Neutrophil (primary cell): ENCODE measurements at regions not wholly inside any gene's neighbourhood (a gene's known extent, or its start where the extent isn't known, plus 50 kb on each side); places are given as distances from the start of the nearest gene placed in this dataset.

Source experiments
- H3K27ac ChIP-seq: fragments of 200-600 bp; sonication (generic); 2 replicates; pipeline ENCODE4 v1.5.1; 2016; ENCODE audit warnings: mild to moderate bottlenecking, moderate library complexity
- H3K27me3 ChIP-seq: fragments of 200-600 bp; sonication (generic); 2 replicates; pipeline ENCODE4 v1.6.0; 2016; ENCODE audit warnings: mild to moderate bottlenecking
- H3K36me3 ChIP-seq: fragments of 200-600 bp; sonication (generic); 2 replicates; pipeline ENCODE4 v1.5.1; 2017
- H3K4me1 ChIP-seq, 2 experiments: fragments of 200-600 bp in 1 of 2; sonication (generic) in 1 of 2; 1 replicate in 1 of 2; 2 replicates in 1 of 2; pipeline versions ENCODE4 v1.5.1 to v1.6.1; 2013 to 2016; ENCODE audit warnings: low read depth in 1 of 2, low read length in 1 of 2, mild to moderate bottlenecking in 1 of 2, moderate library complexity in 1 of 2; ENCODE audit not compliant: control insufficient read depth in 1 of 2, insufficient read depth in 1 of 2
- H3K4me3 ChIP-seq, 2 experiments: fragments of 200-600 bp in 1 of 2; sonication (generic) in 1 of 2; 1 replicate in 1 of 2; 2 replicates in 1 of 2; pipeline ENCODE4 v1.5.1; 2013 to 2016; ENCODE audit warnings: low read depth in 1 of 2, low read length in 1 of 2, mild to moderate bottlenecking in 1 of 2, moderate library complexity in 1 of 2
- H3K9me3 ChIP-seq: fragments of 200-600 bp; sonication (generic); 2 replicates; pipeline ENCODE4 v1.5.1; 2016
- TF ChIP-seq, protein P1 (sequence below): fragments of 200-600 bp; sonication (generic); IDR thresholded peaks from 2 replicates; pipeline ENCODE4 v1.5.1; 2016; ENCODE audit warnings: antibody characterized with exemption

DNA sequence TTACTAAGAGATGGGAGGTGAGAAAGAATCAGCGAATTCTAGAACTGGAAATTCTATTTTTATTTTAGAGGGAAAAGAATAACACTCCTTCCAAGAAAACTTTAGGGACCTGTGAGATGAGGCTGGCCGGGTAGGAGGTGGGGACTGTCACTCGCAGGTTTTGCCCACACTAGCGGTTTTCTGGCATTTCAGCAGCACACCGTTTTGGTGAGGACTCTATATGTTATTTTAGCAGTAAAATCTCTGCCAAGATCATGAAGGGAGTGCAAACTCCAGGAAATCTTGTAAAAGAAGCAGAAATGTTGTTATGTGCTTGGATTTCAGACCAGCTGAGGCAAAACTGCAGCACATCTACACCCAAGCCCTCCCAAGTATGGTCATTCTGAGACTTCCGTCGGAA is 470.6 kb downstream of the PSAT1 start:
- TF ChIP-seq, protein P1, sequence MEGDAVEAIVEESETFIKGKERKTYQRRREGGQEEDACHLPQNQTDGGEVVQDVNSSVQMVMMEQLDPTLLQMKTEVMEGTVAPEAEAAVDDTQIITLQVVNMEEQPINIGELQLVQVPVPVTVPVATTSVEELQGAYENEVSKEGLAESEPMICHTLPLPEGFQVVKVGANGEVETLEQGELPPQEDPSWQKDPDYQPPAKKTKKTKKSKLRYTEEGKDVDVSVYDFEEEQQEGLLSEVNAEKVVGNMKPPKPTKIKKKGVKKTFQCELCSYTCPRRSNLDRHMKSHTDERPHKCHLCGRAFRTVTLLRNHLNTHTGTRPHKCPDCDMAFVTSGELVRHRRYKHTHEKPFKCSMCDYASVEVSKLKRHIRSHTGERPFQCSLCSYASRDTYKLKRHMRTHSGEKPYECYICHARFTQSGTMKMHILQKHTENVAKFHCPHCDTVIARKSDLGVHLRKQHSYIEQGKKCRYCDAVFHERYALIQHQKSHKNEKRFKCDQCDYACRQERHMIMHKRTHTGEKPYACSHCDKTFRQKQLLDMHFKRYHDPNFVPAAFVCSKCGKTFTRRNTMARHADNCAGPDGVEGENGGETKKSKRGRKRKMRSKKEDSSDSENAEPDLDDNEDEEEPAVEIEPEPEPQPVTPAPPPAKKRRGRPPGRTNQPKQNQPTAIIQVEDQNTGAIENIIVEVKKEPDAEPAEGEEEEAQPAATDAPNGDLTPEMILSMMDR: no peak
- Histone ChIP-seq H3K27me3 (no peaks in the 10 kb centered on the region), H3K4me1 (no peaks in the 10 kb centered on the region), H3K27ac (no peak overlapping the region), H3K9me3 (no peaks in the 10 kb centered on the region), H3K4me3 (no peak overlapping the region), H3K36me3 (no peaks in the 10 kb centered on the region)

DNA sequence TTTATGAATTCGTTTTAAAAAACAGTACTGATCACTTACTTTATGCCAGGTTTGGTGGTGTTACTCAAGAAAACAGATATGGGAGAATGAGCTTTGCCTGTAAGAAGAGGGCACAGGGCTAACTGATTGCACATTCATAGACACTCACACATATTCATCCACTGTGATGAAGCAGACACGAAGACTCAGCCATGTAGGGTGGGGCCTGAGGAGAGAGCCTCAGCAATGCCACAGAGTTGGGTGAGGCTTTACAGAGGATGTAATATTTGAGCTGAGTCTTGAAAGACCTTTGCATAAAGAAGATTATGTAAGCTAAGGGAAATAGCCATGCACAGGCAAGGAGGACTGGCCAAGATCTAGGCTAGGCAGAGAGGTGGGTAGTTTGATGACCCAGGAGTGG is 472.8 kb downstream of the PSAT1 start:
- H3K4me1 ChIP-seq: no peaks in the 10 kb centered on the region
- H3K9me3 ChIP-seq: no peaks in the 10 kb centered on the region
- no peaks in the 10 kb centered on the region for H3K27me3 ChIP-seq
- H3K4me3 ChIP-seq: no peak overlapping the region
- H3K27ac ChIP-seq: no peak overlapping the region
- TF ChIP-seq, protein P1: no peak
- no peaks in the 10 kb centered on the region for H3K36me3 ChIP-seq

DNA sequence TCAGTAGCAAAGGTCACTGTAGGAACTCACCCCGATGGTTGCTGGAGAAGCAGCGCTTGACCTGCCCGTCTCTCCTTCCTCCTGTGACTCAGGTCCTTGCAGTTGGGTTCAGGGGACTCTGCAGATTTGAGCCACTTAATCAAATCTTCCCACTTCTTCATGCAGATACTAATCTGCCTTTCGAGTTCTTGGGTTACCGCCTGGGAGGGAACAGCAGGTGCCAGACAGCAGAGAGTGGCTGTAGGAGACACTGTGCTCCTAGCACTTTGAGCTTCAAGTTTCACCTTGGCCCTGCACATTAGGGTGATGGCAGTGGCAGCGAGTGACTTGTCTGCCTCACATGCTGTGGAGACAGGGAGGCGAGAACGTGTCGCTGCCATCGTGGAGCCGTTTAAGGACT is 478.3 kb downstream of the PSAT1 start:
- TF ChIP-seq, protein P1: no peak
- no peak overlapping the region for H3K27ac ChIP-seq
- H3K27me3 ChIP-seq: no peaks in the 10 kb centered on the region

DNA sequence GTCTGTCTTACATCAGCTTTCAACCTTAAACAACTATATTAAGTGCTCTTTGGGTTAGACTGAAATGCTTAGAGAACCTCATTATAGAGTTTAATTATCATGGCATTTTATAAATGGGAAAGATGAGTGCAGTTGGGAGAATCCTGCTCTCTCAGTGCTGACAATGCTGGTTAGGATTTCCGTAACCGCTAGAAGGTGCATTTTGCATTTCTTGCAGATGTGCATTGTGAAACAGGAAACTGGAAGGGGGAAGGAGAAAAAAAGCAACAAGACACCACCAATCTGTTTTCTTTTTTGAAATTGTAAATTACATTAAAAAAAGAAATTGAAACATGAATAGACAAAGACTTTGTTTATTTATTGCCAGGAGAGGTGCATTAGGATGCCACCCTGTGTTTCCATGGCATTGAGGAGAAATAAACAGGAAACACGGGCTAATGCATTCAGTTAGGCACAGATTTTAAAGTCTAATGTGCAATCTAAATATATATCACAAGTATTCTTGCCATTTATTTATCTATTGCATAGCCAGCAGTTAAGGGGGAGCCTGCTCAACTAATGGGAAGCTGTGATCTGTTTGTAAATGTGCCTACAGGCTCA is 478.9 kb downstream of the PSAT1 start:
- no peaks in the 10 kb centered on the region for H3K4me1 ChIP-seq

More for the DNA sequence above, 478.3 kb downstream of the PSAT1 start:
- Histone ChIP-seq H3K9me3 (no peaks in the 10 kb centered on the region), H3K36me3 (no peaks in the 10 kb centered on the region), H3K4me1 (no peaks in the 10 kb centered on the region), H3K4me3 (no peak overlapping the region)

DNA sequence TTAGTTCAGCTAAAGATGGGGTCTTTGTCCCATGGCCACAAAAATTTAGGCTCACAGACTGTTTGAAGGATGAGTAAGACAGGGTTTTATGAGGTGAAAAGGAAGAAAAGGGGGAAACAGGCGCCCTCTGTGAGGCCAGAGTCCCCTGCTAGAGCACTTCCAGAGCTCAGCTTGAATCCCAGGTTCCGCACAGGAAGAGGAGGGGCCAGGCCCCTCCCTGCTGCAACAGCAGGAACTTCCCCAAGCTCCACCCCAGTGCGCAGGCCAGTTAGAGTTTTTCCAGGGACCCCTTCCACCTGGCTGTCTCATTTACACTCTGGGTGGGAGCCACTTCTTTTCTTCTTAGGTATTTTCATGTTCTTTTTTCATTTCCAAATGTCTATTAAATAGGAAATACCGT is 480.8 kb downstream of the PSAT1 start:
- Histone ChIP-seq H3K9me3 (no peaks in the 10 kb centered on the region), H3K27me3 (no peaks in the 10 kb centered on the region), H3K4me1 (no peaks in the 10 kb centered on the region), H3K27ac (no peak overlapping the region), H3K36me3 (no peaks in the 10 kb centered on the region), H3K4me3 (no peak overlapping the region)
- TF ChIP-seq, protein P1: no peak

More for the DNA sequence above, 478.9 kb downstream of the PSAT1 start:
- no peaks in the 10 kb centered on the region for H3K27me3 ChIP-seq
- TF ChIP-seq, protein P1: no peak
- H3K9me3 ChIP-seq: no peaks in the 10 kb centered on the region
- H3K36me3 ChIP-seq: no peaks in the 10 kb centered on the region
- no peak overlapping the region for H3K4me3 ChIP-seq
- H3K27ac ChIP-seq: no peak overlapping the region
